ENCODE measurements at regions not wholly inside any gene's neighbourhood (a gene's known extent, or its start where the extent isn't known, plus 50 kb on each side); places are given as distances from the start of the nearest gene placed in this dataset.

- TF ChIP-seq, protein P1, sequence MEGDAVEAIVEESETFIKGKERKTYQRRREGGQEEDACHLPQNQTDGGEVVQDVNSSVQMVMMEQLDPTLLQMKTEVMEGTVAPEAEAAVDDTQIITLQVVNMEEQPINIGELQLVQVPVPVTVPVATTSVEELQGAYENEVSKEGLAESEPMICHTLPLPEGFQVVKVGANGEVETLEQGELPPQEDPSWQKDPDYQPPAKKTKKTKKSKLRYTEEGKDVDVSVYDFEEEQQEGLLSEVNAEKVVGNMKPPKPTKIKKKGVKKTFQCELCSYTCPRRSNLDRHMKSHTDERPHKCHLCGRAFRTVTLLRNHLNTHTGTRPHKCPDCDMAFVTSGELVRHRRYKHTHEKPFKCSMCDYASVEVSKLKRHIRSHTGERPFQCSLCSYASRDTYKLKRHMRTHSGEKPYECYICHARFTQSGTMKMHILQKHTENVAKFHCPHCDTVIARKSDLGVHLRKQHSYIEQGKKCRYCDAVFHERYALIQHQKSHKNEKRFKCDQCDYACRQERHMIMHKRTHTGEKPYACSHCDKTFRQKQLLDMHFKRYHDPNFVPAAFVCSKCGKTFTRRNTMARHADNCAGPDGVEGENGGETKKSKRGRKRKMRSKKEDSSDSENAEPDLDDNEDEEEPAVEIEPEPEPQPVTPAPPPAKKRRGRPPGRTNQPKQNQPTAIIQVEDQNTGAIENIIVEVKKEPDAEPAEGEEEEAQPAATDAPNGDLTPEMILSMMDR (IDR thresholded peaks at IDR 0.05) = no peak
- no peak for TF ChIP-seq POLR2A (IDR thresholded peaks at IDR 0.05)
These were observed 1013.9 kb downstream of the EFNA5 start for GRCh38 chr5:106656821-106657220.
